Suprapubic skin (tissue), 4 donors: ENCODE measurements at regions not wholly inside any gene's neighbourhood (a gene's known extent, or its start where the extent isn't known, plus 50 kb on each side); places are given as distances from the start of the nearest gene placed in this dataset.

Experiments used
- DNase-seq, 2 donors: peaks; one replicate each; pipeline ENCODE4 v3.0.0-alpha.2; 2019; ENCODE audit warnings: low spot score in 2 of 2
- H3K27ac ChIP-seq: fragments of 200-600 bp; sonication (generic); one replicate; pipeline ENCODE4 v1.5.1; 2019
- H3K27me3 ChIP-seq: fragments of 200-600 bp; sonication (generic); one replicate; pipeline ENCODE4 v1.5.1; 2019
- H3K36me3 ChIP-seq: fragments of 200-600 bp; sonication (generic); one replicate; pipeline ENCODE4 v1.5.1; 2019
- H3K4me1 ChIP-seq: fragments of 200-600 bp; sonication (generic); one replicate; pipeline ENCODE4 v1.5.1; 2019
- H3K4me3 ChIP-seq: fragments of 200-600 bp; sonication (generic); one replicate; pipeline ENCODE4 v1.5.1; 2019; ENCODE audit warnings: mild to moderate bottlenecking
- H3K9me3 ChIP-seq: fragments of 200-600 bp; sonication (generic); one replicate; pipeline ENCODE4 v1.5.1; 2019
- EP300 ChIP-seq: sonication (generic); formaldehyde crosslinking; IDR thresholded peaks from one replicate; pipeline ENCODE4 v1.6.1; 2017; ENCODE audit warnings: antibody characterized with exemption
- POLR2A ChIP-seq, 2 donors: fragments of 450-650 bp; IDR thresholded peaks; one replicate each; pipeline ENCODE4 v1.6.1; 2017; ENCODE audit warnings: antibody characterized with exemption in 2 of 2, mild to moderate bottlenecking in 2 of 2, moderate library complexity in 2 of 2
- POLR2AphosphoS5 ChIP-seq, 3 donors: sonication (generic); formaldehyde crosslinking; IDR thresholded peaks; one replicate each; pipeline ENCODE4 v1.6.1; 2017; ENCODE audit warnings: antibody characterized with exemption in 3 of 3
- WGBS: methylation state at CpG from one replicate; pipeline ENCODE4 v1.1.5; 2018; 5-methylcytosine and 5-hydroxymethylcytosine counted together
- TF ChIP-seq, protein P1 (sequence below), 2 donors: fragments of 200-600 bp in 1 of 2; fragments of 450-650 bp in 1 of 2; sonication (generic) in 1 of 2; IDR thresholded peaks; one replicate each; pipeline ENCODE4 v1.5.1; 2016 to 2019; ENCODE audit warnings: antibody characterized with exemption in 2 of 2, mild to moderate bottlenecking in 1 of 2, moderate library complexity in 1 of 2

- Histone ChIP-seq H3K27ac (no peak overlapping the region), H3K27me3 (peaks cover 28% of the 10 kb centered on the region), H3K4me3 (no peak overlapping the region), H3K4me1 (peaks cover 5% of the 10 kb centered on the region), H3K9me3 (peaks cover 3% of the 10 kb centered on the region), H3K36me3 (no peaks in the 10 kb centered on the region)
- WGBS: 13% methylated on average over 7 of the region's 7 CpGs
- TF ChIP-seq EP300: no peak
- TF ChIP-seq, protein P1, sequence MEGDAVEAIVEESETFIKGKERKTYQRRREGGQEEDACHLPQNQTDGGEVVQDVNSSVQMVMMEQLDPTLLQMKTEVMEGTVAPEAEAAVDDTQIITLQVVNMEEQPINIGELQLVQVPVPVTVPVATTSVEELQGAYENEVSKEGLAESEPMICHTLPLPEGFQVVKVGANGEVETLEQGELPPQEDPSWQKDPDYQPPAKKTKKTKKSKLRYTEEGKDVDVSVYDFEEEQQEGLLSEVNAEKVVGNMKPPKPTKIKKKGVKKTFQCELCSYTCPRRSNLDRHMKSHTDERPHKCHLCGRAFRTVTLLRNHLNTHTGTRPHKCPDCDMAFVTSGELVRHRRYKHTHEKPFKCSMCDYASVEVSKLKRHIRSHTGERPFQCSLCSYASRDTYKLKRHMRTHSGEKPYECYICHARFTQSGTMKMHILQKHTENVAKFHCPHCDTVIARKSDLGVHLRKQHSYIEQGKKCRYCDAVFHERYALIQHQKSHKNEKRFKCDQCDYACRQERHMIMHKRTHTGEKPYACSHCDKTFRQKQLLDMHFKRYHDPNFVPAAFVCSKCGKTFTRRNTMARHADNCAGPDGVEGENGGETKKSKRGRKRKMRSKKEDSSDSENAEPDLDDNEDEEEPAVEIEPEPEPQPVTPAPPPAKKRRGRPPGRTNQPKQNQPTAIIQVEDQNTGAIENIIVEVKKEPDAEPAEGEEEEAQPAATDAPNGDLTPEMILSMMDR (IDR thresholded peaks at IDR 0.05): no peak
- peak in 1 of 2 donors; percentile 77 for DNase-seq
Measured at GRCh38 chr9:124180557-124180956, 77.2 kb upstream of the NEK6 start.

DNA sequence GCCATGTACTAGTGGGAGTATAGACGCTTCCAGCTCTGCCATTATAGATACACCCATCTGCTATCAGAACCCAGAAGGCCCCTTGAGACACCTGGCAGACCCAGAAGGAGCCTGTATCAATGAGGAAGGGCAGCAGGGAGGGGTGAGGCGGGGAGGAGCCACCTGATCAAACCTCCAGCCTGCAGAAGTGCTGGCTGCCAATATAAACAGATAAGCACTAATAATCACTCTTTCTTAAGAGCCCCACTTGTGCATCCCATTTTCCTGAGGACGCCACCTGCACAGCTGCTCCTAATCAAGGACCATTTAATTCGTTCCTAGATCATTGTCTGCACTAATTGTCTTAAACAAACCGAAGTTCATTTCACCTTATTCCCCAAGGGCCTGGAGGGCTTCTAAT lies 75.0 kb upstream of the NEK6 start:
- Histone ChIP-seq H3K36me3 (no peaks in the 10 kb centered on the region), H3K27ac (no peak overlapping the region), H3K4me1 (peaks cover 5% of the 10 kb centered on the region), H3K4me3 (no peak overlapping the region), H3K27me3 (peaks cover 28% of the 10 kb centered on the region), H3K9me3 (peaks cover 3% of the 10 kb centered on the region)
- peak in 1 of 2 donors; percentile 11 for DNase-seq
- TF ChIP-seq POLR2AphosphoS5 (IDR thresholded peaks at IDR 0.05) (no peak), EP300 (no peak), POLR2A (IDR thresholded peaks at IDR 0.05) (no peak)
- TF ChIP-seq, protein P1 (IDR thresholded peaks at IDR 0.05): no peak
- WGBS: 62% methylated on average over 5 of the region's 5 CpGs

DNA sequence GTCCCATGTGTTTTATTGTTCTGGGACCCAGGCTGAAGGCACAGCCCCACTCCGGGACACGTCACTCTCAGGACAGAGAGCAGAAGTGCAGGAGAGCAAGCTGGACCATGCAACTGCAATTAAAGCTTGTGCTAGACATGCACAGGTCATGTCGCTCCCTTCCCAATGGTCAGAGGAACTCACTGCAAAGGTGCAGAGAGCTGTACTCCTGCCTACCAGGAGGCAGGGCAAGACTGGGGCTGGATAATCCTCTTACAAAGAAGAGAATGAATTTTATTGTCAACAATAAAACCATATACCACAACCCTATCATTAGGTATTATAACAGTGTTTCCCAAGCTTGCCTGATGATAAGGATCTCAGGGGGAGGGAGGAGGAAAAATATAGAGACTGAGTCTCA lies 74.0 kb upstream of the NEK6 start:
- Histone ChIP-seq H3K9me3 (peaks cover 3% of the 10 kb centered on the region), H3K27me3 (peaks cover 28% of the 10 kb centered on the region), H3K36me3 (no peaks in the 10 kb centered on the region), H3K4me3 (no peak overlapping the region), H3K27ac (no peak overlapping the region), H3K4me1 (peaks cover 5% of the 10 kb centered on the region)
- 86% methylated on average over 1 of the region's 3 CpGs for WGBS
- TF ChIP-seq POLR2A (IDR thresholded peaks at IDR 0.05) (no peak), EP300 (no peak), POLR2AphosphoS5 (IDR thresholded peaks at IDR 0.05) (no peak)
- TF ChIP-seq, protein P1 (IDR thresholded peaks at IDR 0.05): no peak
- DNase-seq: no peak

GRCh38 chr9:124185413-124185812 lies 72.3 kb upstream of the NEK6 start:
- H3K4me1 ChIP-seq: peaks cover 5% of the 10 kb centered on the region
- peaks cover 26% of the 10 kb centered on the region for H3K27me3 ChIP-seq
- peaks cover 3% of the 10 kb centered on the region for H3K9me3 ChIP-seq
- H3K36me3 ChIP-seq: no peaks in the 10 kb centered on the region
- WGBS: 82% methylated on average over 5 of the region's 5 CpGs
- no peak overlapping the region for H3K27ac ChIP-seq
- peak in 1 of 2 donors; percentile 20 for DNase-seq
- no peak overlapping the region for H3K4me3 ChIP-seq
- TF ChIP-seq, protein P1 (IDR thresholded peaks at IDR 0.05): no peak
- no peak for TF ChIP-seq POLR2A (IDR thresholded peaks at IDR 0.05)
- TF ChIP-seq EP300: no peak
- TF ChIP-seq POLR2AphosphoS5 (IDR thresholded peaks at IDR 0.05): no peak

DNA sequence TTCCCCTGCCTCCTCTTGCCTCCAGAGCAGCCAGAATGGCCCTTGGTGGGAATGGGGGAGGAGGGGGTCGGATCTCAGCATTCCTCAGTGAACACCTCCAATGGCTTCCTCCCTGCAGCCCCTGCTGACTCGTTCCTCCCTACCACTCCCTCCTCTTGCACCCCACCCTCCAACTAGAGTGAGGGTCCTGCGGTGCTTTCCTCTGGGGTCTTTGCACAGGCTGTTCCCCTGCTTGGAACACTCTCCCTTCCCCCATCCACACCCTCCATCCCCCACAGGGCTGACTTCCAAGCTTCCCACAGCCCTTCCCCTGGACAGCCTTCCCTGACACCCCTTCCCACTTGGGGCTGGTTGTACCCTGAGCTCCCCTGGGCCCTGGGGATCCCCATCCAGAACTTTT lies 70.4 kb upstream of the NEK6 start:
- peaks cover 3% of the 10 kb centered on the region for H3K9me3 ChIP-seq
- no peak overlapping the region for H3K4me3 ChIP-seq
- TF ChIP-seq, protein P1 (IDR thresholded peaks at IDR 0.05): no peak
- TF ChIP-seq POLR2AphosphoS5 (IDR thresholded peaks at IDR 0.05) (no peak), EP300 (no peak), POLR2A (IDR thresholded peaks at IDR 0.05) (no peak)
- DNase-seq: no peak
- H3K4me1 ChIP-seq: no peaks in the 10 kb centered on the region
- no peak overlapping the region for H3K27ac ChIP-seq
- no peaks in the 10 kb centered on the region for H3K36me3 ChIP-seq
- H3K27me3 ChIP-seq: peaks cover 9% of the 10 kb centered on the region
- WGBS: 52% methylated on average over 3 of the region's 3 CpGs
